ENCODE measurements at regions not wholly inside any gene's neighbourhood (a gene's known extent, or its start where the extent isn't known, plus 50 kb on each side); places are given as distances from the start of the nearest gene placed in this dataset.

- TF ChIP-seq POLR2A (IDR thresholded peaks at IDR 0.05): no peak
- no peak for TF ChIP-seq CTCF (IDR thresholded peaks at IDR 0.05)
These were observed 144.4 kb upstream of the ARGLU1 start for GRCh38 chr13:106712381-106712780.
